Endothelial cell of umbilical vein (primary cell): ENCODE measurements at regions not wholly inside any gene's neighbourhood (a gene's known extent, or its start where the extent isn't known, plus 50 kb on each side); places are given as distances from the start of the nearest gene placed in this dataset.

Experiments
- BruUV-seq: library from RNA; stranded (reverse); fragments of 400-500 nt; replicated peaks from 2 replicates; lab custom pipeline; 2021; lab: Mats Ljungman, UMichigan
- CTCF ChIA-PET: fragments of 300-600, 350-600 bp; sonication (Branson Sonifier 250); formaldehyde crosslinking; loops from one replicate; lab custom pipeline; 2021; ENCODE audit warnings: antibody characterized with exemption, inconsistent platforms; lab: Charles Lee
- POLR2A ChIA-PET: fragments of 300-600, 350-600 bp; sonication (Branson Sonifier 250); formaldehyde crosslinking; loops from one replicate; lab custom pipeline; 2021; ENCODE audit warnings: antibody characterized with exemption, inconsistent platforms; lab: Charles Lee
- DNase-seq: peaks from one replicate; pipeline ENCODE4 v3.0.0-alpha.2; 2011; ENCODE audit warnings: low read depth, low spot score
- FAIRE-seq: peaks from 2 replicates; lab custom pipeline; 2011; peaks lifted over from hg19 to GRCh38; lab: Jason Lieb, UNC
- H2AFZ ChIP-seq: 2 replicates; pipeline ENCODE4 v1.6.0; 2012; ENCODE audit warnings: low read depth, low read length, control low read depth, inconsistent platforms
- H3K27ac ChIP-seq: 2 replicates; pipeline ENCODE4 v1.5.1; 2011; ENCODE audit warnings: low read depth, mild to moderate bottlenecking, control low read depth, low read length, moderate library complexity; ENCODE audit not compliant: insufficient read depth
- H3K27me3 ChIP-seq, 2 experiments: 2 replicates each; pipeline versions ENCODE4 v1.6.0 to v1.6.1; 2011; ENCODE audit warnings: low read length in 2 of 2, mixed read lengths in 1 of 2; ENCODE audit not compliant: control insufficient read depth in 2 of 2, insufficient read depth in 2 of 2
- H3K36me3 ChIP-seq, 2 experiments: 2 replicates in 1 of 2; 3 replicates in 1 of 2; pipeline ENCODE4 v1.5.1; 2011; ENCODE audit warnings: low read length in 2 of 2, mild to moderate bottlenecking in 1 of 2, moderate library complexity in 1 of 2; ENCODE audit not compliant: control insufficient read depth in 2 of 2, insufficient read depth in 2 of 2; ENCODE audit errors: extremely low read depth in 1 of 2
- H3K4me1 ChIP-seq: 3 replicates; pipeline ENCODE4 v1.5.1; 2011; ENCODE audit warnings: mild to moderate bottlenecking, low read length; ENCODE audit not compliant: control insufficient read depth, insufficient read depth; ENCODE audit errors: extremely low read depth
- H3K4me2 ChIP-seq: 2 replicates; pipeline ENCODE4 v1.6.1; 2011; ENCODE audit warnings: low read length, control low read depth, mixed read lengths; ENCODE audit not compliant: insufficient read depth
- H3K4me3 ChIP-seq, 3 experiments: fragments of 200-600 bp in 1 of 3; sonication (generic), shearing (Covaris generic) in 1 of 3; replicated peaks in 1 of 3; 2 replicates each; pipeline ENCODE4 v1.5.1; 2011 to 2016; ENCODE audit warnings: control low read depth in 3 of 3, low read length in 3 of 3, mild to moderate bottlenecking in 2 of 3, inconsistent platforms in 1 of 3, low read depth in 1 of 3, moderate library complexity in 1 of 3; ENCODE audit not compliant: insufficient read depth in 1 of 3
- H3K79me2 ChIP-seq: 2 replicates; pipeline ENCODE4 v1.6.0; 2012; ENCODE audit warnings: low read length, inconsistent platforms; ENCODE audit not compliant: control insufficient read depth, insufficient read depth
- H3K9ac ChIP-seq: replicated peaks from 2 replicates; pipeline ENCODE3; 2011; ENCODE audit warnings: low read length, control low read depth; ENCODE audit not compliant: insufficient read depth; ENCODE audit errors: extremely low read depth
- H3K9me1 ChIP-seq: replicated peaks from 3 replicates; pipeline ENCODE4 v1.6.0; 2011; ENCODE audit warnings: mild to moderate bottlenecking, low read length; ENCODE audit not compliant: control insufficient read depth, insufficient read depth; ENCODE audit errors: extremely low read depth
- H3K9me3 ChIP-seq: replicated peaks from 2 replicates; pipeline ENCODE4 v1.5.1; 2012; ENCODE audit warnings: low read length, inconsistent platforms; ENCODE audit not compliant: control insufficient read depth, insufficient read depth
- H4K20me1 ChIP-seq: replicated peaks from 2 replicates; pipeline ENCODE3; 2011; ENCODE audit warnings: mild to moderate bottlenecking, low read length; ENCODE audit not compliant: control insufficient read depth, insufficient read depth; ENCODE audit errors: extremely low read depth
- CTCF ChIP-seq, 2 donors: IDR thresholded peaks; 1 replicate in 1 of 2; 2 replicates in 1 of 2; pipeline ENCODE4 v1.5.1; 2011; ENCODE audit warnings: low read length in 2 of 2, mild to moderate bottlenecking in 2 of 2, moderate library complexity in 2 of 2, control low read depth in 1 of 2, inconsistent platforms in 1 of 2, low read depth in 1 of 2; ENCODE audit not compliant: insufficient read depth in 1 of 2; ENCODE audit errors: extremely low read depth in 1 of 2
- EZH2 ChIP-seq: IDR thresholded peaks from 2 replicates; pipeline ENCODE4 v1.6.1; 2012; ENCODE audit warnings: borderline replicate concordance, low read depth, mild to moderate bottlenecking, moderate library complexity, low read length, inconsistent platforms; ENCODE audit not compliant: severe bottlenecking
- FOS ChIP-seq: IDR thresholded peaks from 2 replicates; pipeline ENCODE4 v1.6.1; 2011; ENCODE audit warnings: mild to moderate bottlenecking, low read length, moderate library complexity, borderline replicate concordance; ENCODE audit not compliant: insufficient read depth
- GATA2 ChIP-seq: IDR thresholded peaks from 2 replicates; pipeline ENCODE4 v1.7.0; 2011; ENCODE audit warnings: low read depth, mild to moderate bottlenecking, moderate library complexity, mixed read lengths, low read length; ENCODE audit not compliant: insufficient read length, insufficient read depth
- JUN ChIP-seq: IDR thresholded peaks from 2 replicates; pipeline ENCODE4 v1.6.1; 2011; ENCODE audit warnings: borderline replicate concordance, low read depth; ENCODE audit not compliant: insufficient read length, insufficient read depth
- MAX ChIP-seq: IDR thresholded peaks from 2 replicates; pipeline ENCODE4 v1.6.1; 2011; ENCODE audit not compliant: insufficient read depth, insufficient read length
- MYC ChIP-seq: IDR thresholded peaks from one replicate; pipeline ENCODE4 v1.6.1; 2011; ENCODE audit warnings: mild to moderate bottlenecking, low read depth, low read length
- POLR2A ChIP-seq: IDR thresholded peaks from 2 replicates; pipeline ENCODE4 v1.6.1; 2012; ENCODE audit warnings: low read depth, mild to moderate bottlenecking, control low read depth, low read length
- POLR2AphosphoS5 ChIP-seq: IDR thresholded peaks from 2 replicates; pipeline ENCODE4 v1.6.1; 2012; ENCODE audit warnings: low read depth, mild to moderate bottlenecking, control low read depth, low read length, moderate library complexity; ENCODE audit not compliant: insufficient read depth
- dilution Hi-C: fragments of 300-500 bp; cut with MboI; formaldehyde crosslinking; loops from one replicate; pipeline ENCODE4 v1.15.0; 2019; ENCODE audit warnings: low sequenced_read_pairs; ENCODE audit not compliant: extremely low pct_ligation_motif_present
- intact Hi-C: fragments of 100-400 bp; cut with micrococcal nuclease; formaldehyde crosslinking; loops from one replicate; pipeline ENCODE4 v1.10.0; 2022

- Histone ChIP-seq H3K36me3 (no peaks in the 10 kb centered on the region), H3K9me3 (peaks cover 6% of the 10 kb centered on the region), H3K4me3 (no peak overlapping the region), H3K79me2 (no peaks in the 10 kb centered on the region), H3K27ac (no peak overlapping the region), H3K9ac (no peak overlapping the region), H3K4me1 (no peaks in the 10 kb centered on the region), H3K4me2 (no peak overlapping the region), H4K20me1 (no peaks in the 10 kb centered on the region), H3K9me1 (no peaks in the 10 kb centered on the region), H2AFZ (no peak overlapping the region), H3K27me3 (no peaks in the 10 kb centered on the region)
- TF ChIP-seq MAX (no peak), MYC (no peak), JUN (no peak), FOS (no peak), POLR2A (no peak), POLR2AphosphoS5 (no peak), EZH2 (no peak), CTCF (IDR thresholded peaks at IDR 0.05; ENCODE audit: extremely low read depth in 1 of 2, insufficient read depth in 1 of 2, low read depth in 1 of 2, low read length in 2 of 2) (no peak), GATA2 (no peak)
- dilution Hi-C loops = no loop called here
- ChIA-PET POLR2A (no interaction called here), CTCF (no interaction called here)
- DNase-seq (no peak), FAIRE-seq (no peak)
- BruUV-seq = no TSS peak
- intact Hi-C loops = no loop called here
Observed at GRCh38 chr16:8278031-8278580, 312.2 kb downstream of the TMEM114 start.
